GM12878 (cell line): ENCODE measurements at regions not wholly inside any gene's neighbourhood (a gene's known extent, or its start where the extent isn't known, plus 50 kb on each side); places are given as distances from the start of the nearest gene placed in this dataset.

Experiments used
- ATAC-seq: fragments of 200-7000 bp; cut with Tn5 transposase; 3 replicates; pipeline ENCODE4 v1.9.1; 2020; ENCODE audit warnings: mild to moderate bottlenecking, moderate library complexity
- BruUV-seq: library from RNA; stranded (reverse); fragments of 400-500 nt; replicated peaks from 2 replicates; lab custom pipeline; 2021; lab: Mats Ljungman, UMichigan
- CTCF ChIA-PET: fragments of 300-600 bp; sonication (Branson Sonifier 250); formaldehyde crosslinking; extraction: SDS; loops from one replicate; lab custom pipeline; 2021; ENCODE audit warnings: inconsistent platforms; lab: Yijun Ruan, JAX
- POLR2A ChIA-PET: fragments of 350-600 bp; formaldehyde crosslinking; extraction: SDS; loops from one replicate; lab custom pipeline; 2021; ENCODE audit warnings: inconsistent platforms; lab: Charles Lee
- RAD21 ChIA-PET: fragments of 300-600 bp; sonication (Branson Sonifier 250); formaldehyde crosslinking; loops from one replicate; lab custom pipeline; 2023; ENCODE audit warnings: antibody characterized with exemption; ENCODE audit not compliant: unreplicated experiment; lab: Charles Lee
- SMC1A ChIA-PET: fragments of 300-600 bp; sonication (Branson Sonifier 250); formaldehyde crosslinking; loops from one replicate; lab custom pipeline; 2023; ENCODE audit not compliant: unreplicated experiment, uncharacterized antibody; lab: Charles Lee
- DNase-seq: peaks from one replicate; pipeline ENCODE4 v3.0.0-alpha.2; 2011; ENCODE audit warnings: low read depth, low spot score
- FAIRE-seq: peaks from 3 replicates; lab custom pipeline; 2011; peaks lifted over from hg19 to GRCh38; lab: Jason Lieb, UNC
- H2AFZ ChIP-seq: 2 replicates; pipeline ENCODE4 v1.6.0; 2011; ENCODE audit warnings: low read depth, low read length, control low read depth; ENCODE audit not compliant: control insufficient read depth
- H3K27ac ChIP-seq: 2 replicates; pipeline ENCODE4 v1.5.1; 2011; ENCODE audit warnings: control low read depth; ENCODE audit not compliant: control insufficient read depth, insufficient read depth
- H3K27me3 ChIP-seq, 2 experiments: replicated peaks in 1 of 2; 2 replicates each; pipeline versions ENCODE4 v1.6.0 to v1.6.1; 2011; ENCODE audit warnings: low read length in 1 of 2; ENCODE audit not compliant: control insufficient read depth in 2 of 2, insufficient read depth in 2 of 2
- H3K36me3 ChIP-seq, 2 experiments: 2 replicates each; pipeline ENCODE4 v1.5.1; 2011; ENCODE audit warnings: low read length in 1 of 2; ENCODE audit not compliant: control insufficient read depth in 2 of 2, insufficient read depth in 2 of 2
- H3K4me1 ChIP-seq: 2 replicates; pipeline ENCODE4 v1.6.1; 2011; ENCODE audit warnings: mild to moderate bottlenecking, low read length, moderate library complexity, mixed read lengths; ENCODE audit not compliant: control insufficient read depth, insufficient read depth
- H3K4me2 ChIP-seq: 2 replicates; pipeline ENCODE4 v1.6.0; 2011; ENCODE audit warnings: control low read depth; ENCODE audit not compliant: control insufficient read depth, insufficient read depth
- H3K4me3 ChIP-seq: fragments of 200-600 bp; sonication (generic); 2 replicates; pipeline ENCODE4 v1.5.1; 2016
- H3K79me2 ChIP-seq: 2 replicates; pipeline ENCODE4 v1.6.0; 2011; ENCODE audit warnings: low read length; ENCODE audit not compliant: control insufficient read depth, insufficient read depth
- H3K9ac ChIP-seq: 2 replicates; pipeline ENCODE4 v1.8.0; 2011; ENCODE audit warnings: low read length, control low read depth, mixed read lengths; ENCODE audit not compliant: control insufficient read depth, insufficient read depth
- H3K9me3 ChIP-seq: replicated peaks from 3 replicates; pipeline ENCODE4 v1.5.1; 2011; ENCODE audit warnings: mild to moderate bottlenecking, low read length; ENCODE audit not compliant: control insufficient read depth, insufficient read depth
- H4K20me1 ChIP-seq: 2 replicates; pipeline ENCODE4 v1.6.0; 2011; ENCODE audit not compliant: control insufficient read depth, insufficient read depth
- CHD1 ChIP-seq: IDR thresholded peaks from 2 replicates; pipeline ENCODE4 v1.6.1; 2012; ENCODE audit warnings: low read depth, low read length, improper control_type of control experiment
- CHD4 ChIP-seq: fragments of 200-600 bp; sonication (generic); IDR thresholded peaks from 2 replicates; pipeline ENCODE4 v1.6.1; 2016; ENCODE audit warnings: mild to moderate bottlenecking
- CREB1 ChIP-seq: IDR thresholded peaks from 2 replicates; pipeline ENCODE4 v1.6.1; 2012; ENCODE audit warnings: low read depth, mild to moderate bottlenecking, inconsistent platforms
- HDGF ChIP-seq: fragments of 450-650 bp; IDR thresholded peaks from 2 replicates; pipeline ENCODE4 v1.6.1; 2016; ENCODE audit warnings: antibody characterized with exemption
- MTA2 ChIP-seq: fragments of 450-650 bp; IDR thresholded peaks from 2 replicates; pipeline ENCODE4 v1.6.1; 2016; ENCODE audit warnings: low read depth, mild to moderate bottlenecking, moderate library complexity
- NR2F1 ChIP-seq: fragments of 450-650 bp; conservative IDR thresholded peaks from 2 replicates; pipeline ENCODE4 v1.6.1; 2017; ENCODE audit warnings: mild to moderate bottlenecking
- RBBP5 ChIP-seq: fragments of 200-600 bp; sonication (generic); conservative IDR thresholded peaks from 2 replicates; pipeline ENCODE4 v1.6.1; 2016
- RUNX3 ChIP-seq: IDR thresholded peaks from 2 replicates; pipeline ENCODE4 v1.6.1; 2012; ENCODE audit warnings: low read length, inconsistent platforms
- TCF3 ChIP-seq: IDR thresholded peaks from 2 replicates; pipeline ENCODE4 v1.6.1; 2012; ENCODE audit warnings: low read depth, mild to moderate bottlenecking, low read length, borderline replicate concordance; ENCODE audit not compliant: insufficient read depth
- WGBS: methylation state at CpG from one replicate; pipeline ENCODE4 v1.1.6; 2016; ENCODE audit warnings: low lambda C conversion rate; ENCODE audit not compliant: insufficient replicate concordance, insufficient coverage; ENCODE audit errors: missing lambda C conversion rate; 5-methylcytosine and 5-hydroxymethylcytosine counted together
- in situ Hi-C: fragments of 300-500 bp; cut with MboI; formaldehyde crosslinking; loops from 9 replicates; pipeline ENCODE4 v1.14.3; 2018; ENCODE audit warnings: mixed read lengths
- intact Hi-C: fragments of 100-400 bp; cut with micrococcal nuclease; formaldehyde crosslinking; loops from one replicate; pipeline ENCODE4 v1.14.2; 2022; ENCODE audit not compliant: unreplicated experiment
- TF ChIP-seq, protein P1 (sequence below): fragments of 450-650 bp; IDR thresholded peaks from 2 replicates; pipeline ENCODE4 v1.6.1; 2017; ENCODE audit warnings: low read depth, mild to moderate bottlenecking, moderate library complexity
- TF ChIP-seq, protein P2 (sequence below): fragments of 450-650 bp; formaldehyde crosslinking; IDR thresholded peaks from 2 replicates; pipeline ENCODE4 v1.4.0; 2022; ENCODE audit warnings: mild to moderate bottlenecking, moderate library complexity
- TF ChIP-seq, protein P3 (sequence below): fragments of 450-650 bp; IDR thresholded peaks from 2 replicates; pipeline ENCODE4 v1.6.1; 2018; ENCODE audit warnings: borderline replicate concordance, mild to moderate bottlenecking; ENCODE audit not compliant: partially characterized antibody
- TF ChIP-seq, protein P4 (sequence below): fragments of 450-650 bp; IDR thresholded peaks from 2 replicates; pipeline ENCODE4 v1.6.1; 2017; ENCODE audit warnings: mild to moderate bottlenecking, moderate library complexity

DNA sequence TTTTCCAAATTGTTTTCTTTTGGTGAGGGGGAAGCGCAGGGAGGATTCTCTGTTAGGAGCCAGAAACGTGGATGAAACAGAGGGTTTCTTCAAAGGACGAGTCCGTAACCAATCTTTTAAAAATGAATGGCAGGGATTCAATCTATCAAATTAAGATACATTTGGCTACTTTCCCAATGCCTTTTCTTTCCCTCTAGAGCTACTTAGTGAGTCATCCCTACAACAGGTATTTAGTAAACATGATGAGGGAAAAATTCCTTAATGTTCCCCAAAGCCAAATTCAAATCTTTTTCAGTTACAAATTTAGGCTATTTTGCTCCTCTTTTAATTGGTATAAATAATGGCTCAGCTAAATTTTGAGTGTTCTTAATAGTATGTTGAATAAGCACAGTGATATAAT, 366.4 kb upstream of the RIOK2 start:
- Histone ChIP-seq H3K4me3 (no peak overlapping the region), H4K20me1 (no peaks in the 10 kb centered on the region), H3K4me1 (peaks cover 11% of the 10 kb centered on the region), H3K79me2 (no peaks in the 10 kb centered on the region), H3K9me3 (peaks cover 3% of the 10 kb centered on the region; the same call in 2 of the 3 replicates), H3K27ac (no peak overlapping the region), H3K9ac (no peak overlapping the region), H3K27me3 (no peaks in the 10 kb centered on the region), H3K36me3 (no peaks in the 10 kb centered on the region), H2AFZ (no peak overlapping the region), H3K4me2 (no peak overlapping the region)
- RAD21 ChIA-PET = no interaction called here
- SMC1A ChIA-PET = interaction anchor here (1.1 to 3.5 kb wide), 4 partner anchors 15 to 771 kb away, joined by 3 to 14 read pairs (median 4); no protein-coding TSS in a partner anchor
- FAIRE-seq (no peak), ATAC-seq (no peak), DNase-seq (no peak)
- CTCF ChIA-PET = interaction anchor here (2.1 kb wide), 1 partner anchor 15 kb away, joined by 6 read pairs; no protein-coding TSS in a partner anchor
- BruUV-seq = no TSS peak
- POLR2A ChIA-PET = no interaction called here
- WGBS = 73% methylated on average over 4 of the region's 4 CpGs
- in situ Hi-C loops = no loop called here
- intact Hi-C loops = loop anchor here (5.0 to 10.0 kb wide), 4 partner anchors 192 to 1275 kb away; partner anchors contain the start of gene RGMB
- no peak for TF ChIP-seq TCF3
- TF ChIP-seq CHD1 = no peak
- no peak for TF ChIP-seq MTA2
- no peak for TF ChIP-seq CREB1
- no peak for TF ChIP-seq CHD4
- TF ChIP-seq RUNX3 = no peak
- TF ChIP-seq HDGF = no peak
- TF ChIP-seq, protein P1, sequence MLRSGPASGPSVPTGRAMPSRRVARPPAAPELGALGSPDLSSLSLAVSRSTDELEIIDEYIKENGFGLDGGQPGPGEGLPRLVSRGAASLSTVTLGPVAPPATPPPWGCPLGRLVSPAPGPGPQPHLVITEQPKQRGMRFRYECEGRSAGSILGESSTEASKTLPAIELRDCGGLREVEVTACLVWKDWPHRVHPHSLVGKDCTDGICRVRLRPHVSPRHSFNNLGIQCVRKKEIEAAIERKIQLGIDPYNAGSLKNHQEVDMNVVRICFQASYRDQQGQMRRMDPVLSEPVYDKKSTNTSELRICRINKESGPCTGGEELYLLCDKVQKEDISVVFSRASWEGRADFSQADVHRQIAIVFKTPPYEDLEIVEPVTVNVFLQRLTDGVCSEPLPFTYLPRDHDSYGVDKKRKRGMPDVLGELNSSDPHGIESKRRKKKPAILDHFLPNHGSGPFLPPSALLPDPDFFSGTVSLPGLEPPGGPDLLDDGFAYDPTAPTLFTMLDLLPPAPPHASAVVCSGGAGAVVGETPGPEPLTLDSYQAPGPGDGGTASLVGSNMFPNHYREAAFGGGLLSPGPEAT = no peak
- TF ChIP-seq, protein P2, sequence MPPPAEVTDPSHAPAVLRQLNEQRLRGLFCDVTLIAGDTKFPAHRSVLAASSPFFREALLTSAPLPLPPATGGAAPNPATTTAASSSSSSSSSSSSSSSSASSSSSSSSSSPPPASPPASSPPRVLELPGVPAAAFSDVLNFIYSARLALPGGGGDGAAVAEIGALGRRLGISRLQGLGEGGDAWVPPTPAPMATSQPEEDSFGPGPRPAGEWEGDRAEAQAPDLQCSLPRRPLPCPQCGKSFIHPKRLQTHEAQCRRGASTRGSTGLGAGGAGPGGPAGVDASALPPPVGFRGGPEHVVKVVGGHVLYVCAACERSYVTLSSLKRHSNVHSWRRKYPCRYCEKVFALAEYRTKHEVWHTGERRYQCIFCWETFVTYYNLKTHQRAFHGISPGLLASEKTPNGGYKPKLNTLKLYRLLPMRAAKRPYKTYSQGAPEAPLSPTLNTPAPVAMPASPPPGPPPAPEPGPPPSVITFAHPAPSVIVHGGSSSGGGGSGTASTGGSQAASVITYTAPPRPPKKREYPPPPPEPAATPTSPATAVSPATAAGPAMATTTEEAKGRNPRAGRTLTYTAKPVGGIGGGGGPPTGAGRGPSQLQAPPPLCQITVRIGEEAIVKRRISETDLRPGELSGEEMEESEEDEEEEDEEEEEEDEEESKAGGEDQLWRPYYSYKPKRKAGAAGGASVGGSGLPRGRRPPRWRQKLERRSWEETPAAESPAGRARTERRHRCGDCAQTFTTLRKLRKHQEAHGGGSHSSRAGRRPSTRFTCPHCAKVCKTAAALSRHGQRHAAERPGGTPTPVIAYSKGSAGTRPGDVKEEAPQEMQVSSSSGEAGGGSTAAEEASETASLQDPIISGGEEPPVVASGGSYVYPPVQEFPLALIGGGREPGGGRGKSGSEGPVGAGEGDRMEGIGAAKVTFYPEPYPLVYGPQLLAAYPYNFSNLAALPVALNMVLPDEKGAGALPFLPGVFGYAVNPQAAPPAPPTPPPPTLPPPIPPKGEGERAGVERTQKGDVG (CRISPR knock-in tag) = no peak
- TF ChIP-seq, protein P3, sequence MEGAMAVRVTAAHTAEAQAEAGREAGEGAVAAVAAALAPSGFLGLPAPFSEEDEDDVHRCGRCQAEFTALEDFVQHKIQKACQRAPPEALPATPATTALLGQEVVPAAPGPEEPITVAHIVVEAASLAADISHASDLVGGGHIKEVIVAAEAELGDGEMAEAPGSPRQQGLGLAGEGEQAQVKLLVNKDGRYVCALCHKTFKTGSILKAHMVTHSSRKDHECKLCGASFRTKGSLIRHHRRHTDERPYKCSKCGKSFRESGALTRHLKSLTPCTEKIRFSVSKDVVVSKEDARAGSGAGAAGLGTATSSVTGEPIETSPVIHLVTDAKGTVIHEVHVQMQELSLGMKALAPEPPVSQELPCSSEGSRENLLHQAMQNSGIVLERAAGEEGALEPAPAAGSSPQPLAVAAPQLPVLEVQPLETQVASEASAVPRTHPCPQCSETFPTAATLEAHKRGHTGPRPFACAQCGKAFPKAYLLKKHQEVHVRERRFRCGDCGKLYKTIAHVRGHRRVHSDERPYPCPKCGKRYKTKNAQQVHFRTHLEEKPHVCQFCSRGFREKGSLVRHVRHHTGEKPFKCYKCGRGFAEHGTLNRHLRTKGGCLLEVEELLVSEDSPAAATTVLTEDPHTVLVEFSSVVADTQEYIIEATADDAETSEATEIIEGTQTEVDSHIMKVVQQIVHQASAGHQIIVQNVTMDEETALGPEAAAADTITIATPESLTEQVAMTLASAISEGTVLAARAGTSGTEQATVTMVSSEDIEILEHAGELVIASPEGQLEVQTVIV = no peak
- TF ChIP-seq, protein P4, sequence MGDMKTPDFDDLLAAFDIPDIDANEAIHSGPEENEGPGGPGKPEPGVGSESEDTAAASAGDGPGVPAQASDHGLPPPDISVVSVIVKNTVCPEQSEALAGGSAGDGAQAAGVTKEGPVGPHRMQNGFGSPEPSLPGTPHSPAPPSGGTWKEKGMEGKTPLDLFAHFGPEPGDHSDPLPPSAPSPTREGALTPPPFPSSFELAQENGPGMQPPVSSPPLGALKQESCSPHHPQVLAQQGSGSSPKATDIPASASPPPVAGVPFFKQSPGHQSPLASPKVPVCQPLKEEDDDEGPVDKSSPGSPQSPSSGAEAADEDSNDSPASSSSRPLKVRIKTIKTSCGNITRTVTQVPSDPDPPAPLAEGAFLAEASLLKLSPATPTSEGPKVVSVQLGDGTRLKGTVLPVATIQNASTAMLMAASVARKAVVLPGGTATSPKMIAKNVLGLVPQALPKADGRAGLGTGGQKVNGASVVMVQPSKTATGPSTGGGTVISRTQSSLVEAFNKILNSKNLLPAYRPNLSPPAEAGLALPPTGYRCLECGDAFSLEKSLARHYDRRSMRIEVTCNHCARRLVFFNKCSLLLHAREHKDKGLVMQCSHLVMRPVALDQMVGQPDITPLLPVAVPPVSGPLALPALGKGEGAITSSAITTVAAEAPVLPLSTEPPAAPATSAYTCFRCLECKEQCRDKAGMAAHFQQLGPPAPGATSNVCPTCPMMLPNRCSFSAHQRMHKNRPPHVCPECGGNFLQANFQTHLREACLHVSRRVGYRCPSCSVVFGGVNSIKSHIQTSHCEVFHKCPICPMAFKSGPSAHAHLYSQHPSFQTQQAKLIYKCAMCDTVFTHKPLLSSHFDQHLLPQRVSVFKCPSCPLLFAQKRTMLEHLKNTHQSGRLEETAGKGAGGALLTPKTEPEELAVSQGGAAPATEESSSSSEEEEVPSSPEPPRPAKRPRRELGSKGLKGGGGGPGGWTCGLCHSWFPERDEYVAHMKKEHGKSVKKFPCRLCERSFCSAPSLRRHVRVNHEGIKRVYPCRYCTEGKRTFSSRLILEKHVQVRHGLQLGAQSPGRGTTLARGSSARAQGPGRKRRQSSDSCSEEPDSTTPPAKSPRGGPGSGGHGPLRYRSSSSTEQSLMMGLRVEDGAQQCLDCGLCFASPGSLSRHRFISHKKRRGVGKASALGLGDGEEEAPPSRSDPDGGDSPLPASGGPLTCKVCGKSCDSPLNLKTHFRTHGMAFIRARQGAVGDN = no peak
- no peak for TF ChIP-seq RBBP5
- no peak for TF ChIP-seq NR2F1
